ENCODE measurements at regions not wholly inside any gene's neighbourhood (a gene's known extent, or its start where the extent isn't known, plus 50 kb on each side); places are given as distances from the start of the nearest gene placed in this dataset.

DNA sequence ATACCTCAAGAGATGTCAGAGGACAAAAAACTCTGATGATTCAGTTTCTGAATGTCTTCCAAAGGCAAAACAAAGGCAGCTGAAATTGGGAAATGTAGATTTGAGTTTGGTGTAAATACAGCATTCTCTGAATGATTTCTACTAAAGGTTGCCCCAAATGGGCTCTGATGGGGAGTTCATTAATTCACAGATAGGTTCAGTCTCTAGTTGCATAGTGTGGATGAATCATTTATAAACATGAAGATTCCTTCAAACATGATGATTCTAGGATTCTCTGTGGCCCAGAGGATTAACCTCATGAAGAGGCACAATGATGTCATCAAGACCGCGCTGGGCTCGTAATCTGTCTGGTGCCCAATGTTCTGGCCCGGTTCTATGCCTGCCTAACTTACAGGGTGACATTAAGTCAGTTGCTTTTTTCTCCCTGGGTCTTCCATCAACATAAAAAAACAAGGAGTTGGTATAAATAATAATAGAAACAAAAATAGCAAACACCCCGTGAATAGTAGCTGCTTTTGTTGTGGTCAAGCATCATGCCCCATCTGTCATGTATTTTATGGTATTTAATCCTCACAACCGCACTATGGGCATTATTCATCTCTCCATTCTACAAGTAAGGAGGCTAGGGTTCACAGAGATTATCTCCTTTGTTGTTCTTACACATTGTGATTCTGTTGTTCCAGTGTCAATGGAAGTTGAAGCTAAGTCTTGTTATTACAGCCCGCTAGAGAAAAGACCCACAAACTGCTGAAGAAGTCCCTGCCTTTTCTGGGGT, 509.6 kb upstream of the USP24 start:
- no peak for DNase-seq

DNA sequence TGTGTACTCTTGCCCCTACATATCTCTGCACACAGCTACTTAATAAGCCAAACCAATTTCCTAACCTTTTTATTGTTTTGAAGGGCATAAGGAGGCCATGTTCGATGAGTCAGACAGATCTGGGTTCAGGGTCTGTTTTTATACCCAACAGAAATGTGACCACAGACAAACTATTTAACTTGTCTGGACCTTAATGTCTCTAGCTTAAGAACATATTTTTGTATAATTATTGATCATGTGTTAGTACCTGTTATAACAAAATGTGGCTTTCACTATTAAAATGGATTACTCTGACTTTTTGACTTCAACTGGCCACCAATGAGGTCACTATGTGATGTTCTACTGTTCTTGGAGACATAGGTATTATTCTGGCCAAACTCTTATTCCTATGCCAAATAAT, 507.8 kb upstream of the USP24 start:
- DNase-seq, result no peak

DNA sequence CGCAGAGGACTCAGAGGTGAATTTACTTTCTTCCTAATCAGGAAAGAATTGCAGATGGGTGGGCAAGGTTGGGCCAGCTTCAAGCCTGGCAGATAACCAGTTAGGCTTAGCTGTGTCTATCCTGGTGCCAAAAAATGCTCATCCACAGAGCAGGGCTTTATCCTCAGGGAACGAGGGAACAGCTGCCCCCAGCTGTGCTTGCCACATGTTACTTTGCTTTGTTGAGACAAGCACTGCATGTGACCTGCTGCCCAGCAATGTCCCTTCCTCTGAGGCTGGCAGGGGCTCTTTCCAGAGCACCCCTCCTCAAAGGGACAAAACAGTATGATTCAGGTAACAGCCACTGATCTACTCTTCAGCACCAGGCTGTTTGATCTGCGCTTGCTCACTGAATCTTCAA, 505.1 kb upstream of the USP24 start:
- no peak for DNase-seq

DNA sequence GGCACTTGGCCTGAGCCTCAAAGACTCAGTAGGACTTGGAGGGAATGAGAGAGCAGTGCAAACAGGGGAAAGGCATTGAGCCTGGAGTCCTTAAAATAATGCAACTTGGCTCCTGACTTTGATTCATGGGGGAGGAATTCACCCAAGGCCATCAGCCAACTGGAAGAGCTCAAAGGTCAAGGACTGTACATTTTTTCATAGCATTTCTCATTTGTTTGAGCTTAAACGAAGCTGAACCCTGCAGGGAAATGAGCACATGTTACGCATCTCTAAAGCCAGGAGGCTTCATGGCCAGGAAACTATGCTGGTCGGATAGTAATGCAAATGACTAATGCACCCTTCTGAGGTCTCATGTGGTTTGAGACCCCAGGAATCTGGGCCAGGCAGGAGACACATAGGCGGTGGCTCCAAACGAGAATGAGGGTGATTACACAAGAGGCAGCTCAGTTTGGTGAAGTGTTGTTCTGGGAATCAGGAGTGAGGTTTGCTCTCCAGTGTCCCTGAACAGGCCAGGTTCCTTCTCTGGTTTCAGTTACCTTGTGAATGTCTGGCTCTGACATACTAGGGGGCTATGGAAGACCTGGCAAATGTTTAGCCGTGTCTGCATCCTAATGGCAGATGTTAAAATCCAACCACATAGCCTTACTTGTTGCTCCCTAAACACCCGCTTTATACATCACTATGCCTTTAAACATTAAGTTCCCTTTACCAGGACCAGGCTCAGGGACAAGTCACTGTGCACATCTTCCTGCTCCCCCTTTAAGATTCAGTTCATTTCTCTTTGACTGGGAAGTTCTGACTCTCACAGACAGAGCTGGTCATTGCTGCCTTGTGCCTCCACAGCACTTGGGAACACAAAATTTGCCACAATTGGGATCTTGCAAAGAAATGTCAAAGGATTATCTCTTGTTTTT, 503.9 kb upstream of the USP24 start:
- DNase-seq, result no peak

DNA sequence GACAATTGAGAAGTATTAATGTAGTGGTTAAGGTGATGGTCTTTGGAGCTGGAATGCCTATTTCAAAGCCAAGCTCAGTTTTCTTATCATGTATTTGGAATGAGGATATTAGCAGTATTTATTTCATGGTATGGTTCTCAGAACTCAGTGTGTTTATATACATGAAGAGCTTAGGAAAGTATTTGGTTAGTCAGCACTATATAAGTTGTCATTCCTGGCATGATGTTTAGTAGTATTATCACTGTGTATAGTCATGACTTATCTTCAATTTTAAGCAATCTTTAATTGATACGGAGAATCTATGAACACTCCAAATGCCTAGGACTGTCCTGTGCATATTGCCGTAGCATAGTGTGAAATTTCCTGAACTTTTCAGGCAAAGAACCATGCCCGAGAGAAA, 501.9 kb upstream of the USP24 start:
- no peak for DNase-seq

DNA sequence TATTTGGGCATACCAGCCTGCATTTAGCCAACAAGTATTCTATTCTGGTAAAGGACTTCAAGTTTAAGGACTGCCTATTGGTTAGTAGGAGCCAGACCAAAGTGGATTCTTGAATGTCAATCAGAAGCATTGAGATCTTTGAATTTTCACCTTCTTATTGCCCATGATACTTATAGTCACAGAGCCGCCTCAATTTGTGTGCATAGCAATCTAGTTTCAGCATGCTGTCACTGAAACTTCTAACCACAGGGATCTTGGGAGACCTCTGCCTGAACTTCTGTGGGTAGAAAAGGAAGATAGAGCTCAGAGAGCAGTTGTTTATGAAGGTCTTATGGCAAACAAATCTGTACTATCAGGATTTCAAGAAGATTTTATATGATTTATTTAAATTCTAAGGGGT, 501.4 kb upstream of the USP24 start:
- no peak for DNase-seq

DNA sequence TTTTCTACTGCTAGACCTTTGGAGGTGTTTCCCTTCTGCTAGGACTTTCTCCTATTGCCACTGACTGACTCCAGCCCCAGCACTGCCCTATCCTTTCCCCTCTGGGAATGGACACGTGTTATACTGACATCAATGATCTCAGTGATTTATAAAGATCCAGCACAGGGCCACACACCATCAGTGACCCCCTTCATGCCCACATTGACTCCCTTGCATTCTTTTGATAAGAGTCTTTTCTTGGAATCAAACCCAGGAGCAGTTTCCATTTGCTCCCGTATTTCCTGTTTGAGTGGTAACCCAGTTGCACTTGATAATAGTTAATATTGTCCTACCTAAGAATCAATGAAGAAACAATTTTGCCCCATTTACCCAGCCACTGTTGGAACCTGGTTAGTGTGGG, 501.0 kb upstream of the USP24 start:
- no peak for DNase-seq

DNA sequence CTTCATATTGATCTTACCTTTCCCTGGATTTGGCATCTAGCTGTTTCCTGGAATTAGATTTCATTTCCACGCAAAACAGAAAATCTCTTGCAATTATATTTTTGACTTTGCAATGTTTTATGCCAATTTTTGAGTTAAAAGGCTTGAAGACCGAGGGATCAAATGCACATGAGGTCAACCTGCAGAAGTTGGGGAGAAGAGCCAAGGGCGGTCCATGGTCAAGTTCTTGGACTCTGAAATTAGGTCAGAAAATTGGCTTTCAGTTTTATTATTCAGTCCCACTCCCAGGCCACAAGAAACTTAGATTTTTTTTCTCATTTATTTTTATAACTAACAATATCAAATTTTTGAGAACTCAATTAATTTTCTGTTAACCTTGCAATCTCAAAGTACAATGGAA, 499.1 kb upstream of the USP24 start:
- DNase-seq, result no peak

DNA sequence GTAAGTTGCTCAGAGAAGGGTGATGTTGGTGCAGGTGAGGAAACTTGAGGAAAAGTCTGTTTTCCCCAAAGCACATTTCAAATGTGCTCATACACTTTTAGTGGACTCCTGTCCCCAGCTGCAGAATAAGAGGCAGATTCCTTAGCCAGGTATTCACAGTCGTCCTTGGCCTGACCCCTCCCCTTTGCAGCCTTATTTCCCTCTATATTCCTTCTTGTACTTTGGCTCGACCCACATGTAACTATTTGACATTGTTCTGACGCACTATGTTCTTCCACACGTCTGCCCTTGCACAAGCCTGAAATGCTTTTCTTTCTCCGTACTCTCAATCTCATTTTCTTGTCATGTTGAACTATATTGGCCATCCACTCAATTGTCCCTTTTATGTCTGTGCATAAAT, 498.4 kb upstream of the USP24 start:
- DNase-seq, result no peak

DNA sequence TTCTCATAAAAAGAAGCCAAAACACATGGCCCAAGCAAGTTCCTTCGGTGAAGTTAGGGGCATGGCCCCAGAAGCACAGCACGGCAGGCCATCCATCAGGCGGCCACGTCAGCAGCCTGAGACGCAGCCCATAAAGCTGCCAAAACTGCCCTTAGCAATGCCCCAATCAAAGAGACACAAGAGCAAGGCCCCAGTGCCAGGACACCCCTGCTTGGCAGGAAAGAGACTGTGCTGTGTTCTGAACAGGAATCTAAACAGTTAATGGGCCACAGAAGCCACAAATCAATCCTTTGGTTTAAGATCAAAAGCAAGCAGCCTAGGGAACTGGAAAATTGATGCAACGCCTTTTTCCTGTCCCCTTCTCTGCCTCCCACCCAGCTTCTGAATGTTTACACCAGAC, 497.0 kb upstream of the USP24 start:
- no peak for DNase-seq

DNA sequence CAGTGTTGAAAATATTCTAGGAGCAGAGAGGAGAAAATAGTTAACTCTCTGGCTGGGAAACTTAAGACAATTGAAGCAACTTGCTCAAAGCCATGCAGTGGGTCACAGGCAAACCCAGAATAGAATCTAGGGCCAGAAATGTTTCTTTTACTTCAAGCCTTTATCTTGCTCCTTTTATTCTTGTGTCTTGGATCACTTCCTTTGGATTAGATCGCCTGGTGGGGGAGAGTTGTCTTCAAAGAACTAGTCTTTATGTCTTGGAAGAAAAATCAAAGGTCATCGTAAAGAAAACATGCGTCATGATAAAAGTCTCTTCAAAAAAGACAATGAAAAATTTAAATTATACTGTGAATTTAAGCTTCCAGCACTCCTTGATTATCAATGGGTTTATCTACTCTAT, 493.6 kb upstream of the USP24 start:
- no peak for DNase-seq

DNA sequence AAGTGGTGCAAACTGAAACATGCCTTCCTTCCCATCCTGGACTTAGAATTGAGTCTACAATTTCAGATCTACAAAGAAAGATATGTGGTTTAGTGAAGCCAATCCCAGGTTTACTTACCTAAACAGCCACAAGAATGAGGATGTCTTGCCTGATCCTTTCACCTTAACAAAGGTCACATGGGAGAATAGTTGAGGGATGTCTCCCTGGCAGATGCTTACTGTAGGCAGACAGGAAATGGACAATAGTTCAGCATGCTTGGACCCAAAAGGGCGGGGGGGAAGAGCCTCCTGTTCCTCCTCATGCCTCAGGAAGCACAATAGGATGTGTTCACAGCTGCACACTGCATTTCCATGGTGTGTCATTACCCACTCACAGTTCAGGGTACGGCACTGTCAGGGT, 492.7 kb upstream of the USP24 start:
- DNase-seq, result no peak

DNA sequence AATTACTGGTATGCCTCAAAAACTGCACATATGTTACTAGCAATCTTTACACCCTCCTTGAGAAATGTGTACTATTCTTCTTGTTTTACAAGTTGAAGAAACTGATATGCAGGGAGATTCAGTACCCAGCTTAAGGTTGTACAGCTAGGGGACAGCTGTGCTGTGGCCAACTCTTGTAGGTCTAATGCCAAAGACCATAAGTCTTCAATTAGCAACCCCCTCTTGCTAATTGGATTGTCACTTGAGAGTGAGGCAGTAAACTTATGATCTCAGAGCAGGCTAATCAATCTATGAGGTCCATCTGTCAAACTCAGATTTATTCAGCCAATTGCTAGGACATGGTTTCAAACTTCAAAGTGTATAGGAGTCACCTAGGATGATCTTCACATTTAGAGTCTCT, 492.0 kb upstream of the USP24 start:
- no peak for DNase-seq

DNA sequence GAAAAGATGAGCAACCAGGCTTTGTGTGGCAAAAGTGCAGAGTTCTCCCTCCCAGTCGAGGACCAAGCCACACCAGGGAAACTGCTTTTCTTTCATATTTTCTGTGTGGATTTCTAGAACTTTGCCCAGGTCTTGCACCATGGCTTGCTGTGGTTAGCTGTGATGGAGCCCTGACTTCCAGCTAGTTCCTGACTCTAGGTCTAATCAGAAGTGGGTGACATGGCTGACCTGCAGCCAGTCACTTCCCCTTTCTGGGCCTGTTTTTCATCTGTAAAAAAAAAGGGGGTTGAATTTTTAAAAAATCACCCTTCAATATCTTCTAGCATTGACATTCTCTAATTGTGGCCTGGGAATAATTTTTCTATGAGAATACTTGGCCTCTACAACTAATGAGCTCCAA, 491.2 kb upstream of the USP24 start:
- no peak for DNase-seq

DNA sequence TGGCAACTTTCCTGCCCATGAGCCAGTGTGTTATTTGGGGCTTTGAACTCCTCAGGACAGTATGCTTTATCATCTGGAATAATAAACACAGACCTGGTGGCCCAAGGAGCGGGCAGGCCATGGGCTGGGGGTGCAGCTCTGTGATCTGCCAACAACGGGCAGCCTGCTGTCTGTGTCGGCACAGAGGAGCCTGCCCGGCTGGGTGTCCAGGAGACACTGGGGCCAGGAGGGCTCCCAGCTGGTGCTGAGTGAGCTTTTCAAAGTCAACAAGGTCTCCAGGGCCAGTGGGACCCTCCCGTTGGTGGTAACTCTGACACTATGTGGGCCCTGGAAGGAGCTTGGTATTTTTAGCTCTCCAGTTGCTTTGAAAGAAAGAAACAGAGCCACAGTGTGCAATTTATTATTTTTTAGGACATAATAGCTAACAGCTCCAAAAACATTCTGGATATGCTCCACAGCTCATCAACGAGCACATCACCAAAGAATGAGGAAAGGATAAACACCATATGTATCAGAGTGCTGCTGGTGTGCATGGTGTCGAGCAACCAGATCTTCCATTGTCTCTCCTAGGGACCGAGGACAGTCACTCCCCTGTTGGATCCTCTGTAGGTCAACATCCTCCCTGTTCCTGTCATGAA, 488.7 kb upstream of the USP24 start:
- no peak for DNase-seq

DNA sequence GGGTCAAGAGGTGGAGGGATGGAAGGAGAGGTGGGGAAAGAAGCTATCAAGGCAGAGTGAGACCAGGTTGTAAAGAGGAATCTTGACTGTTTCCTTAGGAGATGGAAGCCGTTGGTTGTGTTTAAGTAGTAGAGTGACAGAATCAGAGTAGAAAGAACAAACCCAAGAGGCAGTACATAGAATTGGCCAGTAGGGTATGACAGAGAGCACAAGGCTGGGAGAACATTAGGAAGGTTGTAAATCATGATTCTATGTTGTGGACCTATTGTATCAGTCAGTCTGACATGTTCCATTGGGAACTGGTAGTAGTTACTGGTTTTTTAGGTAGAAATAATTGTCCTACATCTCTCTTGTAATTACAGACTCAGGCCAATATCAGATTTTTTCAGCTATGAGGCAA, 486.9 kb upstream of the USP24 start:
- DNase-seq, result no peak

DNA sequence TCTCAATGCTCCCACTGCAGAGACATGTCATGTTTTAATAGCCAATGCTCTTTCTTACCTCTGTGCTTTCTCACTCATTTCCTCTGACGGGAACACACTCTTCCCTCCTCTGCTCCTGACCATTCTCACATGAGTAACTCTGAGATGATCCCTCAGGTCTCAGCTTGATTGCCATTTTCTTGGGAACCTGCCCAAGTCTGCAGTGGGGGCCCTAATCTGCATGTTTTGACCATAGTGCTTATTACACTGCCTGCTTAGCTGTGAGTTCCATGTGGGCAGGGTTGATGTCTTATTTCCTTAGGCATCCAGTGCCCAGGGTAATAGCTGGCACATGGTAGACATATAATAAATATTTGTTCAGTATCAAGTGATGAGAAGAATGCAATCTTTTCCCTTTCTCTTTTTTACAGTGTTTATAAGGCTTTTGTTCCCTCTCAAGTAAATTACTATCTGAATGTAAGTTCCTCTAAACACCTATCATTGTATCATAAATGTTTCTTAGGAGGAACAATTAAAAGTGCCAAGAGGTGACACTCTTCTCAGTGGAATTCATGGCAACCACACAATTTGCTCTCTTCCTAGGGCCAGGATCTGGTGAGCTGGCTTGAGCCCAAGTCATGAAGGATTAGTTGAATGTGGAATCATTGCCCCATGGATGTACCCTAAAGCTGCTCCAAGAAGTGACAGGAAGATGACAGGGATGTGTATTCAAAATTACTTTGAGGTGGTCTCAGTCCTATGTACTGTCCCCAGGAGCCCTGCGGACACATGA, 485.4 kb upstream of the USP24 start:
- DNase-seq, result no peak

DNA sequence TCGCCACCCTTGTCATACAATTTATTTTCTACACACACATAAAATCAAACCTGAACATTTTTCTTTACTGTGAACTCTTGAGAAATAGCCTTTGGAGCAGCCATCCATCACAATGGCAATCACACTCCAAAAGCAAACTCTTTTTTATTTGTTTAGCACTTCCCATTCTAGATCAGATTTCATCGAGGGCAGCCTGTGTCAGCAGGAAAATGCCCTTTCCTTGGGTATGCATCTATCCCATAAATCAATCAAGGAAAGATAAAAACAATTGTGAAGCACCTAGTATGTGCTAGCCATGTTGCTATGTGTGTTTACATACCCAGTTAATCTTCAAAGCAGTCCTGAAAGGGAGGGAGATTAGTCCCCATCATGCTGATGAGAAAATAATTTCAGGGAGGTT, 484.1 kb upstream of the USP24 start:
- DNase-seq, result no peak

DNA sequence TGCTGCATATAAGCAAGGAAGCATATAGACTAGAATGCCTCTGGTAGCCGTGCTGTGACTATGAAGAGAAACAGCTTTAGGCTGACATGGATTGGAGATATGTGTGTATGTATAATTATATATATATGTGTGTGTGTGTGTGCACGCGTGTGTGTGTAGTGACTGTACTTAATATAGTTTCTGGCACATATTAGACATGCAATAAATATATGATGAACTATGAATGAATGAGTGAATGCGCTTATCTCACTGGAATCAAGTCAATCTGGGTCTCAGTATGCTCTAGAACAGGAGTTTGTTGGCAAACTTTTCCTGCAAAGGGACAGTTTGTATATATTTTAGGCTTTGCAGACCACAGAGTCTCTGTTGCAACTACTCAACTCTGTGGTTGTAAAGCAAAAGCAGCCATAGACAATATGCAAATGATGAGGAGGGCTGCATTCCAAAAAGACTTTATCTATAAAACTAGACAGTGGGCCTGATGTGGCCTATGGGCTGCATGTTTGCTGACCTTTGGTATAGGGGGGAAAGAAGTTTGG, 482.9 kb upstream of the USP24 start:
- no peak for DNase-seq

DNA sequence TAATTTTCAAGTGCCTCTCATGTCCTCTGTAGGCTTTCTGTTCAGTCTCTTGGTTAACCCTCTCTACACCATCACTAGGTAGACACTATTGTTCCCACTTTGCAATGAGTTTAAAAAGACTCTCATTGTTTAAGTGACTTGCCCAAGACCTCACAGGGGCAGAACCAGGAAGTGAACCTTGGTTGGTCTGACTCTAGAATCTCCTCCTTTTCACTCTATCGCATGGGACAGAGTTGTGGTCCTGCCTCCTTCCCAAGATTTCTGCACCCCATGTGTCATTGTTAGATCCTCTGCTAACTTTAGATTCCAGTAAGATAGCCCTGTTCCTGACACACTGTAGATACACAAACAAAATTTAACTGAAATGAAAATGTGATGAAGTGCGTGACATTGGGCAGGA, 481.7 kb upstream of the USP24 start:
- no peak for DNase-seq

DNA sequence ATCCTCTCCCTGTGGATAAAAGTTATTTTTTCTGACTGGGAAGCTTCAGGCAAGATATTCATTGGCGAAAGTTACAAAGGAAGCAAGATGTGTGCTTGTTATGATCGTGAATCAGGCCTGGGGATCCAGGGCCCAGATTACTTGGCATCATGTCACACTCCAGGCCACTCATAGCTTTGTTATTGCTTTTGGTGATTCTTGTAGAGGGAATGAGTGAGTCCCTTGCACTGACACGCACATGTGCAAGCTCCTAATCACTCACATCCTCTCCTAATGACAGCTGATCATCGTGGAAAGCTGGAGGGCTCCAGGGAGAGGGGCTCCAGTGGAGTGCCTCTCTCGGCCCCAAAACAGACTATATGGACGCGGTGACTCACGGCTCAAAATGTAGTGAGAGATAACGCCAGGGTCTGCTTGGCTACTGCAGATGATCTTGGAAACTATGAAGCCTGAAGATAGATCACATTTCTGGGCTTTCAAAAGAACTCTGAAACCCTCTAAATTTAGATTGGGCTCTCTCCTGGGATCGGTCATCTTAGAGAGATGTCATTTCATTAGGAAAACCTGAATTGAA, 481.1 kb upstream of the USP24 start:
- no peak for DNase-seq

DNA sequence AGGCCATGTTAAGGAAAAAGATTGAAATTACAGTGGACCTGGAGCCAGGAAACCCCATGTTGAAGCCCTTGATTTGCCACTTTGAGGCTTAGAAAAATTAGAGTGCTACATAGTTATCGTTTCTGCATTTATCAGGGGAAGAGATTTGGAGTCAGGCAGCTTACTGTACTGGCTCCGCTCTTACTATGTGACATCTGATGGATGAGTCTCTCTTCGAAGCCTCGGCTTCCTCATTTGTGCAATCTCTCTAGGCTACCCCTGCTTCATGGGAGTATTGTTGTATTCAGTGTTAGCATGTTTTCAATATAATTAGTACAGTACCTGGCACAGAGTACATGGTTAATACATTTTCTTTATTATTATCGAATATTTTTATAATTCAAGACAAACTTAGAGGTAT, 480.4 kb upstream of the USP24 start:
- no peak for DNase-seq

DNA sequence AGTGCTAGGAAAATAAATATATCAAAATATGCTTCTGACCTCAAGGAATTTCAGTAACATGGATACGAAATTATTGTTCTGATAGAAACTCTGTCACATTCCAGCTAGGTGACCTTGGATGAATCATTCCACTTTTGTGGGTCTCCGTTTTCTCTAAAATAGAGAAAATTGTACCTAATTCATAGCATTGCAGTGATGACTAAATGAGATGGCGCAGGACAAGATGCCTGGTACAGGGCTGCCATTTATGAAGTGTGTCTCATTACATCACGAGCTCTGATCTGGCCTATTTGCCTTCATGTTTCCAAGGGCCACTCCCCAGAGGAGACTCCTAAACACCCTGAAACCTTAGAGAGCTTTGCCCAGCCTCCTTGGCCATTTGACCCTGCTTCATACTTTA, 480.0 kb upstream of the USP24 start:
- DNase-seq, result no peak
